HL-60 (cell line): ENCODE measurements at regions not wholly inside any gene's neighbourhood (a gene's known extent, or its start where the extent isn't known, plus 50 kb on each side); places are given as distances from the start of the nearest gene placed in this dataset.

Source experiments
- CTCF ChIP-seq: IDR thresholded peaks from one replicate; pipeline ENCODE4 v1.5.1; 2011; ENCODE audit warnings: low read length, control low read depth, inconsistent platforms; ENCODE audit not compliant: insufficient read depth
- GABPA ChIP-seq: IDR thresholded peaks from 2 replicates; pipeline ENCODE4 v1.6.1; 2012; ENCODE audit warnings: low read depth
- POLR2AphosphoS5 ChIP-seq: IDR thresholded peaks from 2 replicates; pipeline ENCODE4 v1.6.1; 2012; ENCODE audit warnings: low read depth
- REST ChIP-seq: IDR thresholded peaks from 2 replicates; pipeline ENCODE4 v1.6.1; 2012; ENCODE audit warnings: low read depth; ENCODE audit not compliant: insufficient replicate concordance

GRCh38 chr10:78341953-78342614 is 308.4 kb downstream of the RPS24 start:
- TF ChIP-seq CTCF (no peak), POLR2AphosphoS5 (no peak), GABPA (no peak), REST (no peak)
